ENCODE measurements at regions not wholly inside any gene's neighbourhood (a gene's known extent, or its start where the extent isn't known, plus 50 kb on each side); places are given as distances from the start of the nearest gene placed in this dataset.

DNA sequence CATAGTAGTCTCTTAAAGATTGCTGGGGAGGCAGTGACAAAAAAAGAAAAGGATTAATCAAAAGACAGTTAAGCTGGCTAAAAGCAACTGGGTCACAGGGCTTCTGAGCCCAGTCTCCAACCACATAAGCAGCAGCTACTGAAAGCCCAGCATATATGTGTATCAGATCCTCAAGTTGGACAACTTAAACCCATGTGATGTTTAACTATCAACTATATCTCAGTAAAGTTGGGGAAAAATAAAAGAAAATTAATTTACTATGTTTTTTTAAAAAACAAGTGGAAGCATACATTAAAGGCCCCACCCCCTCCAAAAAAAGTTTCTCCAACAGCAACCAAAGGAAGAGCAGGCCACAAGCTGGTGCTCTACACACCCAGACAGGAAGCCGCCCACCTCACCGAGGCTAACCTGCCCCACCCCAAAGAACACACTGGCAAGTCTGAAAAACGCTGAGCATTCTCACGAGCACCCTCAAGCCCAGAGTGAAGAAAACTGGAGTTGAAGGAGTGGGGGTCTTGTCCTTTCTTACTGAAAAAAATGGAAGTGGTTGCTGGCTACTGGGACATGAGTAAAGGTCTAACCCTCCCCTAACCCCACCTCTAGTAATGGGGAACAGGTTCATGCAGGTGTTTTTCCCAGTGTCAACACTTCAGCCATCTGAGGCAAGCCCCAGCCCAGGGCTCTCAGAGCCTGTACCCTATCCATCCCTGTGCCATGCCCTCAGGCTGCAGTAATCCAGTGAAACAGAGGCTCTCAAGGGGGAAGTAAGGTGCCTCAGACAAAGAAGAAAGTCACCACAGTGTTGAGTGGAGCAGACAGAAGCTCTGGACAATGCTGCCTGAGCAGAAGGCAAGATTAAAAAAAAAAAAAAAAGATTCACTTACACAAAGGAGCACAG lies 106.3 kb downstream of the GYPC start:
- no peaks in the 10 kb centered on the region for H3K27me3 ChIP-seq (ENCODE audit: control insufficient read depth, insufficient read depth, low read length)
- WGBS (ENCODE audit: insufficient coverage): no CpG with 5 or more reads among the region's 4 CpGs
- H3K36me3 ChIP-seq (ENCODE audit: control insufficient read depth, insufficient read depth, low read length): no peaks in the 10 kb centered on the region
- no peaks in the 10 kb centered on the region for H3K9me3 ChIP-seq (replicated peaks; ENCODE audit: control insufficient read depth, low read depth, low read length)
- H3K4me1 ChIP-seq (ENCODE audit: control insufficient read depth, insufficient read depth, low read length): peaks cover 14% of the 10 kb centered on the region
- H3K27ac ChIP-seq (ENCODE audit: low read length): no peak overlapping the region
- no peak for DNase-seq
- H3K4me3 ChIP-seq (ENCODE audit: low read length): no peak overlapping the region

- H3K36me3 ChIP-seq (ENCODE audit: control insufficient read depth, insufficient read depth, low read length): no peaks in the 10 kb centered on the region
- DNase-seq: no peak
- H3K27me3 ChIP-seq (ENCODE audit: control insufficient read depth, insufficient read depth, low read length): peaks cover 2% of the 10 kb centered on the region
- no peak overlapping the region for H3K4me3 ChIP-seq (ENCODE audit: low read length)
- no peaks in the 10 kb centered on the region for H3K9me3 ChIP-seq (replicated peaks; ENCODE audit: control insufficient read depth, low read depth, low read length)
- H3K27ac ChIP-seq (ENCODE audit: low read length): no peak overlapping the region
- H3K4me1 ChIP-seq (ENCODE audit: control insufficient read depth, insufficient read depth, low read length): peaks cover 14% of the 10 kb centered on the region
- WGBS (ENCODE audit: insufficient coverage): no CpG with 5 or more reads among the region's 3 CpGs
Observed at GRCh38 chr2:126764686-126765265, 108.8 kb downstream of the GYPC start.

DNA sequence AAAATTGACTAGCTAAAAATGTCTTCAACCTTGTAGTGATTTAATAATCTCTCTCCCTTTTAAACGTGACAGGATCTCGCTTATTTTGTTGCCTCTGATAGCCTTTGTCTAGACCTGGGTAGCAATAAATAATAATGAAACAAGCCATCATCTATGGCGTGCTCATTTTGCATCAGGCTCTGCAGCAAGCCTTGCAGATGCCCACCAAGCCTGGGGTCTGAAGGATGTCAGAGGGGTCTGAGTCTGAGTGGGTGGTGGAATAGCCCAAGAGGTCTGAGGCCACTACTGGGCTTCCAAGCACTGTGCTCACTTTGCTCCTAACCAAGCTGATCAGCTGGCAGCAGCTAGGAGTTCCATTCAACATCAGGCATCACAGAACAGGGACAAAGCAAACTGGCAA lies 109.4 kb downstream of the GYPC start:
- no peak for DNase-seq
- Histone ChIP-seq H3K27ac (ENCODE audit: low read length) (no peak overlapping the region), H3K27me3 (ENCODE audit: control insufficient read depth, insufficient read depth, low read length) (peaks cover 2% of the 10 kb centered on the region), H3K4me1 (ENCODE audit: control insufficient read depth, insufficient read depth, low read length) (peaks cover 14% of the 10 kb centered on the region), H3K4me3 (ENCODE audit: low read length) (no peak overlapping the region), H3K9me3 (replicated peaks; ENCODE audit: control insufficient read depth, low read depth, low read length) (no peaks in the 10 kb centered on the region), H3K36me3 (ENCODE audit: control insufficient read depth, insufficient read depth, low read length) (no peaks in the 10 kb centered on the region)
- WGBS (ENCODE audit: insufficient coverage): no CpG with 5 or more reads among the region's 3 CpGs

DNA sequence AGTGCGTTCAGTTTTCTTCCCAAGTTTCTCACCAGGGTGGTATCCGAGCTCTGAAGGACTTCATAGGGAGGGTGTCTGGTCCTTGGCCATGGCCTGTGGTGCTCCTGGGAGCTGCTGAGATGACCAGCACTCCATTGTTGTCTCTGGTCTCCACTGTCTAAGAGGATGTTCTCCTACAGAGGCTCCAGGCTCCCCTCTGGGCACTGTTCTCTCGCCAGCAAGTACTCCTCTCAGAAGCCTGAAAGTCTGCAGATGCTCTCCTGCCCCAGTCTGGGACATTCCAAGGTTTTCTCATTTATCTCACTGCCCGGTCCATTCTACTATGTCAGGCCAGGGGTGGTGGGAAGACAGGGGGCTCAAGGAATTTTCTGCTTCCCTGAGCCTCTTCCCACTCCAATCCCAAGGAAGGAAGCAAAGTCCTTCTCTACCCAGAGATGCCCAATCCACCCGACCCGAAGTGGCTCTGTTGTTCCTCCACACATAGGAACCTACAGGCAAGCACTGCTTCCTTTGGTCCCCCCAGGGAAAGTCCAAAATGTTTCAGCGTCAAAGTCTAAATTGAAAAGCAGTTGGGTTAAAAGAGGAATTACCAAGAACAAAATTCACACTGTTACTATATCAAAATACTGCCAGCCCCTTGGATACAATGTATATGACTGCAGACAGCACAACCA lies 110.5 kb downstream of the GYPC start:
- Histone ChIP-seq H3K9me3 (replicated peaks; ENCODE audit: control insufficient read depth, low read depth, low read length) (no peaks in the 10 kb centered on the region), H3K4me3 (ENCODE audit: low read length) (no peak overlapping the region), H3K27me3 (ENCODE audit: control insufficient read depth, insufficient read depth, low read length) (peaks cover 2% of the 10 kb centered on the region), H3K4me1 (ENCODE audit: control insufficient read depth, insufficient read depth, low read length) (peaks cover 11% of the 10 kb centered on the region), H3K27ac (ENCODE audit: low read length) (no peak overlapping the region), H3K36me3 (ENCODE audit: control insufficient read depth, insufficient read depth, low read length) (no peaks in the 10 kb centered on the region)
- DNase-seq: no peak
- 78% methylated on average over 3 of the region's 7 CpGs for WGBS (ENCODE audit: insufficient coverage)

DNA sequence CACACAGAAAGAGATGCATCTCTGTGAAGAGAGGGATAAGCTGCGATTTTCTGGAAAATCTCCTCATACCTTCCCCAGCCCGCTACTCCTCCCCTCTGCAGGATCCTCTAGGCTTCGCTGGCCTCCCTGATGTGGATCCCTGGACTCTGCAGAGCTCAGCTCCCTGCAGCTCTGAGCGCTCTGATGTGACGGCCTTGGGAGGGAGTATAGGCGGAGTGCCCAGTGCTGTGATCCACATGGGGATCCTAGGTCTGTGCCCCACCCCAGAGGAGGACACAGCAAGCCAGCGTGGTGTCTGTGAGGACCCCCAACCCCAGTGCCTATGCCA lies 111.0 kb downstream of the GYPC start:
- Histone ChIP-seq H3K9me3 (replicated peaks; ENCODE audit: control insufficient read depth, low read depth, low read length) (no peaks in the 10 kb centered on the region), H3K4me1 (ENCODE audit: control insufficient read depth, insufficient read depth, low read length) (peaks cover 6% of the 10 kb centered on the region), H3K36me3 (ENCODE audit: control insufficient read depth, insufficient read depth, low read length) (no peaks in the 10 kb centered on the region), H3K27ac (ENCODE audit: low read length) (no peak overlapping the region), H3K4me3 (ENCODE audit: low read length) (no peak overlapping the region), H3K27me3 (ENCODE audit: control insufficient read depth, insufficient read depth, low read length) (peaks cover 2% of the 10 kb centered on the region)
- no peak for DNase-seq
- WGBS (ENCODE audit: insufficient coverage): 93% methylated on average over 2 of the region's 7 CpGs

- WGBS (ENCODE audit: insufficient coverage): 86% methylated on average over 2 of the region's 3 CpGs
- Histone ChIP-seq H3K36me3 (ENCODE audit: control insufficient read depth, insufficient read depth, low read length) (no peaks in the 10 kb centered on the region), H3K27ac (ENCODE audit: low read length) (no peak overlapping the region), H3K4me1 (ENCODE audit: control insufficient read depth, insufficient read depth, low read length) (peaks cover 3% of the 10 kb centered on the region), H3K9me3 (replicated peaks; ENCODE audit: control insufficient read depth, low read depth, low read length) (no peaks in the 10 kb centered on the region), H3K27me3 (ENCODE audit: control insufficient read depth, insufficient read depth, low read length) (peaks cover 2% of the 10 kb centered on the region), H3K4me3 (ENCODE audit: low read length) (no peak overlapping the region)
- DNase-seq: no peak
Observed at GRCh38 chr2:126769118-126769517, 113.2 kb downstream of the GYPC start.

DNA sequence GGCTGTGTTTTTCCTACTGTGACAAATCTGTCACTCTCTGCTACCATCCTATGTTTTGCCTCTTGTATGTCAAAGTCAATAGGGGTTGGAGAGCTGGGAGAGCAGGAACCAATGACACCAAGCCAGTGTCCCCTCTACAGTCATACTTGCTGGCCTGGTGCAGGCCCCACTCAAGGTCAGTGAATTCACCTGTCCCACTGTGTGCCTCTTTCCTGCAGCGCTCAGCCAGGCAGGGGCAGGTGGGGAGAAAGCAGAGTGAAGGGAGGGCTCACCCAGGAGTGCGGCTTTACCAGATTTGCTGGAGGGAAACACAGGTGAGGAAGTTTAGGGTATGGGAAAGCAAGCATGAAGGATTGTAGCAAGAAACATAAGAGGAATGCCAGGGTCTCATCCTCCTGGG lies 114.5 kb downstream of the GYPC start:
- no peak overlapping the region for H3K27ac ChIP-seq (ENCODE audit: low read length)
- no peak overlapping the region for H3K4me3 ChIP-seq (ENCODE audit: low read length)
- peaks cover 2% of the 10 kb centered on the region for H3K27me3 ChIP-seq (ENCODE audit: control insufficient read depth, insufficient read depth, low read length)
- peaks cover 3% of the 10 kb centered on the region for H3K4me1 ChIP-seq (ENCODE audit: control insufficient read depth, insufficient read depth, low read length)
- WGBS (ENCODE audit: insufficient coverage): 100% methylated on average over 2 of the region's 2 CpGs
- no peaks in the 10 kb centered on the region for H3K36me3 ChIP-seq (ENCODE audit: control insufficient read depth, insufficient read depth, low read length)
- DNase-seq: no peak
- H3K9me3 ChIP-seq (replicated peaks; ENCODE audit: control insufficient read depth, low read depth, low read length): no peaks in the 10 kb centered on the region

- 97% methylated on average over 5 of the region's 6 CpGs for WGBS (ENCODE audit: insufficient coverage)
- H3K27ac ChIP-seq (ENCODE audit: low read length): no peak overlapping the region
- H3K9me3 ChIP-seq (replicated peaks; ENCODE audit: control insufficient read depth, low read depth, low read length): no peaks in the 10 kb centered on the region
- no peak overlapping the region for H3K4me3 ChIP-seq (ENCODE audit: low read length)
- peaks cover 2% of the 10 kb centered on the region for H3K27me3 ChIP-seq (ENCODE audit: control insufficient read depth, insufficient read depth, low read length)
- no peak for DNase-seq
- no peaks in the 10 kb centered on the region for H3K36me3 ChIP-seq (ENCODE audit: control insufficient read depth, insufficient read depth, low read length)
- H3K4me1 ChIP-seq (ENCODE audit: control insufficient read depth, insufficient read depth, low read length): peaks cover 3% of the 10 kb centered on the region
Observed at GRCh38 chr2:126771094-126771493, 115.1 kb downstream of the GYPC start.

DNA sequence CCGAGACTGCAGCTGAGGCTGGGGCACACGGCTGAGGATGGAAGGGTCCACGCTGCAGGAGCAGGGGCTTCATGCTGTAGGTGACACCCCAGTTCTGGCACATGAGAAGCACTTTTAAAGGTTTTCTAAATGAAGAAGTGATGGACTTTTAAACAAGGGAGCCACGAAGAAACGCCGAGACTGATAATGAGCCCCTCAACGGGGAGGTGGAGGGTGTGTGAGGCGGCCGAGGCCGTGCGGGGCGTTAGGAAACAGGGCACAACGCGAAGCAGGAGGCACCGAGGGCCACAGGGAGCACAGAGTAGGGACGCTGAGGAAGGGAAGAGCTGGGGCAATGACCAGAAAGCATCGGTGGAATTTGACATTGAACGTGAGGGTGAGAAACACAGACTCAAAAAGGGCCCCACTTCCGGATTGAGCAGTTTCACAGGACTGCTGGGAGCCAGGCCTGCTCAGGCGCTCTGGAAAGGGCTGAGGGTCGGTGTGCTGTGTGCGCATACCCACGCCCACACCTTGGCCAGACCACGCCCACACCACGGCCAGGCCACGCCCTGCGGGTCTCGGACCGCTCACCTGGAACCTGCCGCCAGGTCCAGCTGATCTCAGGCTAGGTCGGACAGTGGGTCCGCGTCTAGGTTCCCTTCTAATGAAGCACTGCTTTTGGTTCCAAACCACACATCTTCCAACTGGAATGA lies 115.7 kb downstream of the GYPC start:
- no peak for DNase-seq

DNA sequence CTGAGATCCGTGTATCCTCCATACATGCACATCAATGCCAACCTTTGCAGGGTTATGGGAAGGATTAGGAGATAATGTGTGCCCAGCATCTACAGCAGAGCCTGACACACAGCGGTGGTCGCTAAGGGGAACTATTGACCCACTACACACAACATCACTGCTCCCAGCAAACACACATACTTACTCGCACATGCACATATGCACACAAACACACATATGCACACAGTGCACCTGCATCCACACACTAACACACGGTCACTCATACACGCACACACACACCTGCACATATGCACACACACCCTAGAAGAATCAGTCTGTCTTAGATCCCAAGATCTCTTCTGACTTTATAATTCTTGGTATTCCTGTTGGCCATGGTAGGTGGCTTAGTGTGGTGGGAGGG lies 118.3 kb downstream of the GYPC start:
- Histone ChIP-seq H3K4me3 (ENCODE audit: low read length) (no peak overlapping the region), H3K36me3 (ENCODE audit: control insufficient read depth, insufficient read depth, low read length) (no peaks in the 10 kb centered on the region), H3K9me3 (replicated peaks; ENCODE audit: control insufficient read depth, low read depth, low read length) (no peaks in the 10 kb centered on the region), H3K27me3 (ENCODE audit: control insufficient read depth, insufficient read depth, low read length) (no peaks in the 10 kb centered on the region), H3K4me1 (ENCODE audit: control insufficient read depth, insufficient read depth, low read length) (peaks cover 8% of the 10 kb centered on the region), H3K27ac (ENCODE audit: low read length) (no peak overlapping the region)
- no CpG with 5 or more reads among the region's 6 CpGs for WGBS (ENCODE audit: insufficient coverage)
- DNase-seq: no peak

More for the DNA sequence above, 115.7 kb downstream of the GYPC start:
- Histone ChIP-seq H3K27ac (ENCODE audit: low read length) (no peak overlapping the region), H3K4me1 (ENCODE audit: control insufficient read depth, insufficient read depth, low read length) (peaks cover 3% of the 10 kb centered on the region), H3K4me3 (ENCODE audit: low read length) (no peak overlapping the region), H3K9me3 (replicated peaks; ENCODE audit: control insufficient read depth, low read depth, low read length) (no peaks in the 10 kb centered on the region), H3K27me3 (ENCODE audit: control insufficient read depth, insufficient read depth, low read length) (peaks cover 2% of the 10 kb centered on the region), H3K36me3 (ENCODE audit: control insufficient read depth, insufficient read depth, low read length) (no peaks in the 10 kb centered on the region)
- 85% methylated on average over 30 of the region's 33 CpGs for WGBS (ENCODE audit: insufficient coverage)
